HK-2 (cell line): ENCODE measurements at regions not wholly inside any gene's neighbourhood (a gene's known extent, or its start where the extent isn't known, plus 50 kb on each side); places are given as distances from the start of the nearest gene placed in this dataset.
"Not testable (repeated sequence)": the region's sequence is repeated elsewhere in the genome, so short reads cannot be mapped to it uniquely, and the experiment has no call there.

Experiments used
- DNase-seq: peaks from one replicate; pipeline ENCODE4 v3.0.0-alpha.2; 2018; ENCODE audit not compliant: unreplicated experiment

DNA sequence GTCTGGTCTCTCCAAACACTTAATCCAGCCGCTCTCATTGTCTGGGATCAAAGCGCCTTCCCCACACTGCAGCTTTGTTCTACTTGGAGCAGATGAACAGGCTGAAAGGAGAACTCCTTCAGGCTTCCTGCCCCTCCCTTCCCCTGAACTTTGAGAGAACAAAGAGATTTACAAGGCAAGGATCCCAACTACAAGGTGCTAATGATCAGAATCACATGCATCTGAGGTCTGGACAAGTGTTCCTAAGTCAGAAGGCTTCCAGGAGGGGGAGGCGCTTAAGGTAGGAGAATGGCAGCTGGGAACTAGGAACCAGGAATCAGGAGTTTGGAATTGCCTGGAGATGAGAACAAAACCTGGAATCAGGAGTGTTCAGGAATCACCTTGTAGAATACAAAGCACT lies 606.3 kb upstream of the CDH11 start:
- DNase-seq, result no peak

DNA sequence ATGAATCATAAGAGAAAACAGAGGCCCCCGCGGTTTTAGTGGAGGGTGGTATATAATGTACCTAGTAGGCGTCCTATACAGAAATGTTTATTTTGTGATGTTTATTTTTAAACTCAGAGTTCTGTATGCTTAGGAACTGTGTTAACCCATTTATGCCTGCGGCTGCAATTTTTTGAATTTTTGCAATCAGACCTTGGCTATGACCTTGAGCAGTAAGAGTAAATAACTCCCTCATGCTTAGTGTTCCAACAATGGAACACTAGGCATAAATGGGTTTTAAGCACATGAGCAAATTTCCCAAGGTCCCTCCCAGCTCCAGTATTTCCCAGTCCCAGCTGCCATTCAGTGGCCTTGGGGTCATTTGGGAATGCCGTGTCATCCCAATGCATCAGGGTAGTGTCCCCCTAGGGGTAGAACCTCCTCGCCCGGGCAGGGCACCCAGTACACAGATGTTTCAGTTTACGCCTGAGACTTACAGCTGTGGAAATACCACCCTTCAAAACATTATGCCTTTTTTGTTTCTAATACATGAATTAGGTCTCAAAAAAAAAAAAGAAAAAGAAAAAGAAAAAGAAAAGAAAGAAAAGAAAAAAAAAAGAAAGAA lies 605.8 kb upstream of the CDH11 start:
- DNase-seq, result no peak

DNA sequence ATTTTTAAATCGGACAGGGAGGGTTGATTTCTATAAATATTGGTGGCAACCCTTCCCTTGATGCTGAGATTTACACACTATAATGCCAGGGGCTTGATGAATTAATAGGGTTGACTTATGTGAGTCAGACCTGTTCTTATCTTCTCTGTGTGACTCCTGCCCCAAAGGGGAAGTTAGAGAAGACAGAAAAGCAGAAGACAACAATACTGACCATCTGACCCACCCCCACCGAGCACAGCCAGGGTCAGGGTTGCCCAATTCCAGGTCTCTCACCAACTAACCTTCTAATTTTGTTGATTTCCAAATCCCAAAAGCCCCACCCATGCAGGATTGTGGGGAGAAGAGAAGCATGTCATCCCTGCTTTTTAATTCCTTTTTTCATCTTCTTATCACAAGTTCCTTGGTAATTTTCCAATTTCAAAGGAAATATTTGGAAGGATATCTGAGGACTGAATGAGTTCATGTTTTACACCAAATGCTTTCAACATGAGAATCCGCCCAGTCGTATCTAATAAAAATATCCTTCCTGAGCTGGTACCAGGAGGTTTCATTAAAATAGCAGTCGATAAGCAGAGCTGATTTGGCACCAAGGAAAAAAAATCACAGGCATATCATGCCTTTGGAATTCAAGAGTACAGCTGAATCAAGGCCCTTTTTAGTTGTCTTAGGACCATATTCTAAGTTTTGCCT lies 603.4 kb upstream of the CDH11 start:
- DNase-seq, result no peak

GRCh38 chr16:65722429-65722828 lies 600.6 kb upstream of the CDH11 start:
- no peak for DNase-seq

DNA sequence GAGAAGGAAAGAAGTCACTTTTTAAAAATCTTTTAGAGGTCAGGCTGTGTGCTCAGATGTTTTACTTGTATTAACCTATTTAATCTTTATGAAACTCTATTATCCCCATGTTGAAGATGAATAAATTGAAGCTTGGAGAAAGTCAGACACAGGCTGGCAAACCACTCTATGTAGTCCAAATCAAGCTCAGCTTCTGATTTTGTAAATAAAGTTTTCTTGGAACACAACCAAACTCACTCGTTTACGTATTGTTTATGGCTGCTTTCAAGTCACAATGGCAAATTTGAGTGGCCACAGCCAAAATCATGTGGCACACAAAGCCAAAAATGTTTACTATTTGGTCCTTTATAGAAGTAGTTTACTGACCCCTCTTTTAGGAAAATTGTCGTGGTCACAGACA lies 596.0 kb upstream of the CDH11 start:
- DNase-seq, result no peak

GRCh38 chr16:65716737-65717700 lies 595.2 kb upstream of the CDH11 start:
- DNase-seq, result no peak

- no peak for DNase-seq
These were observed 591.4 kb upstream of the CDH11 start for GRCh38 chr16:65713181-65713808.

DNA sequence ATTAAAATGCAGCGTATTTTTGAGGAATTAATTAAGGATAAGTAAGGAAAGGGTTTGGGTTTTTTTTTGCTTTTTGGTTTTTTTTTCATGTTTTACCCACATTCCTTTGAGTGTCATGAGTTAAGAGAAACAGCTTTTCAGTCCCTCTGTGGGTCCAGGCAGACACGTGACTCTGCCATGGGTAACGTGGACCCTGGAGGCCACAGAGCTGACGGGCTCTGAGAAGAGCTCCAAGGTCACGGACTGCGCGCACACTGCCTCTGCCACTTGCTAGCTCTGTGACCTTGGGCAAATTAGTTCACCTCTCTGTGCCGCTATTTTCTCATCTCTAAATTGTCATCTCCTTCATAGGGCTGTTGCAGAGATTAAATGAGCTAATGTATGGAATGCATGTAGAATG lies 588.2 kb upstream of the CDH11 start:
- DNase-seq, result no peak

- no peak for DNase-seq
These were observed 583.0 kb upstream of the CDH11 start for GRCh38 chr16:65704866-65705265.

- DNase-seq, result no peak
These were observed 581.0 kb upstream of the CDH11 start for GRCh38 chr16:65702707-65703402.

DNA sequence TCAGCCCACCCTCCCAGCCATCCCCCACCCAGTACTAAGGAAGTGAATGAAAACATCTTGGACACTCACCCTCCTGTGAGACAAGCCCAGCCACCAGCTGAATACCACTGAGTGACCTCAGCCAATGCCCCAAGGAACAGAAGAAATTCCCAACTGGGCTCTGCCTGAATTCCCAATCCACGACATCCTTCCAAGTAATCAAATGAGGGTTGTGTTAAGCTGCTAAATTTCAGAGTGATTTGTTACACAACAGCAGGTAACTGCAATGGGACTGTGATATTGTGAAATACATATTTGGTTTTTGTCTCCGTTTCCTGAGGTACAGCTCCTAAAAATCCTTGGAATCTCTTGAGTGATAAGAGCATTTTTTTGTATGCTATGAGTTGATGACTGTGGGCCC lies 578.7 kb upstream of the CDH11 start:
- no peak for DNase-seq

DNA sequence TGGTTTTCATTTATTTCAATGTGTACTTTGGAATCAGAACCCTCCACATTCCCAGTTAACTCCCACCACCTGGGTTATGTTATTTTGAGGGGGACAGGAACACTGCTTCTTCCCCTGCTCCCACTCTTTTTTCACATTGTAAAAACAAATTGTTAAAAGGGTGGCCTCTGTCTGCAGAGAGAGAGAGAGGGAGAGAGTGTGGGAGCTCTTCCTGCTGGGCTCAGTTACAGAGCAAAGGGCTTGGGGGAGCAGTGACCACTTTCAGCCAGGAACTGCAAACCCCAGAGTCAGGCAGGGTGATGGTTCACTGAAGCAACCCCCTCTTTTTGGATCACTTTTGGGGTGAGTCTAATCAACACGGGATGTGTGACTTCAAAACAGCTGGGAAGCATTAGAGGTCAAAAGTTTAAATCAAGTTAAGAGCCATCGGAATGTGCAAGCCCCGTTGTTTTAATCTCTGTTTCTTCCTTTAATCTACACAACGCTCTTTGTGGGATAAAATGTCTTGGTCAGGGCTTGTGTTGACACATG lies 577.0 kb upstream of the CDH11 start:
- DNase-seq, result no peak

DNA sequence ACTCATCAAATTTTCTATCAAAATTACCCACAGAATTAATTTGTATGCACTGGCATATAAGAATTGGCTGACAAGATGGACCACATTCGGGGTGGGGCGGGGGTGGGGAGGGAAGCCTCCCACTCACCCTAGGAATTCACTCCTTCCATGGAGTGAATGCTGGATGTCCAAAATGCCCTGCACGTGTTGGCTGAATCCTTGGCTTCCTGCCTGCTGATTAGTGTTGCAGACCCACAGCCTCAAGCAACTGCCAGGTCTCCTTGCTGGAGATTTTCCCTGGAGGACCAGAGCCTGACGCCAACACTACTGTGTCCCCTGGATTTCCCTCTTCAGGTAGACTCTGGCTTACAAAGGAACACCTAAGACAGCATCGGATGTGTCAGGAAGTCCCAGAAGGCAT lies 575.7 kb upstream of the CDH11 start:
- DNase-seq, result no peak

GRCh38 chr16:65697065-65697464 lies 575.2 kb upstream of the CDH11 start:
- DNase-seq, result no peak

- not testable (repeated sequence) for DNase-seq
These were observed 570.0 kb upstream of the CDH11 start for GRCh38 chr16:65691846-65692245.

GRCh38 chr16:65689726-65690125 lies 567.9 kb upstream of the CDH11 start:
- no peak for DNase-seq

GRCh38 chr16:65688301-65688700 lies 566.4 kb upstream of the CDH11 start:
- no peak for DNase-seq

DNA sequence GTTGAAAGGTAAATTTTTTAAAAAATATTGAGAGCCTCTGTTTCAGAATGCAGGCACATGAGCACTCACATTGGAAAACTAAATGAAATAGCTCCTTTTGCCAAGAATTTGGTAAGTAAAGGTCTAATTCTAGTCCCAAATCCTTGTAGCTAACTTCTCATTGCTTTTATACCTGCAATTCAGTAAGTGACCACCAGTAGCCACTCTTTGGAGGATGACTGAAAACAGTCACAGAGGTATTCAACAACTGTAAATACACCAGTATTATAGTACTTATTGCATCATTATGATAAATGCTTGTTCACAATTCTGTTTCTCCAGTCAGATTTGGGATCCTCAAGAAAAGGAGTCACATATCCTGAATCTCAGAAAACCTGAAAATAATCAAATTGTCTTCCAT lies 562.4 kb upstream of the CDH11 start:
- no peak for DNase-seq

DNA sequence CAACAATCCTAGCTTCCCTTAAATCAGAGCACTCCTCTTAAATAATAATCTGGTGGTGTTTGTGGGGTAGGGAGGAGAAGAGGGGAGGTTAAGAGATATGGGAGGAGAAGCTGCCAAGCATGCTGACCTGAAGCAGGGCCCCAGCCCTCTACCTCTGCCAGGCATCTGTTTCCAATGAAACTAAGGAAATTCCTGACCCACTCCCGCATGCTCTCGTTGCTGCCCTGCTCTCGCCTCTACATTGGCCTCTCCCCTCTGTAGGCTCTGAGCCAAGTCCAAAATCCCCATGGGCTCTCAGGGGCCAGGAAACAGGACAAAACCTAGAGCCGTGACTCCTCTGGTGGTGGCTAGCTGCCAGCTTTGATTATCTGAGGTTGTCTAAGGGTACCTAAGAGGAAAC lies 559.5 kb upstream of the CDH11 start:
- DNase-seq, result no peak

DNA sequence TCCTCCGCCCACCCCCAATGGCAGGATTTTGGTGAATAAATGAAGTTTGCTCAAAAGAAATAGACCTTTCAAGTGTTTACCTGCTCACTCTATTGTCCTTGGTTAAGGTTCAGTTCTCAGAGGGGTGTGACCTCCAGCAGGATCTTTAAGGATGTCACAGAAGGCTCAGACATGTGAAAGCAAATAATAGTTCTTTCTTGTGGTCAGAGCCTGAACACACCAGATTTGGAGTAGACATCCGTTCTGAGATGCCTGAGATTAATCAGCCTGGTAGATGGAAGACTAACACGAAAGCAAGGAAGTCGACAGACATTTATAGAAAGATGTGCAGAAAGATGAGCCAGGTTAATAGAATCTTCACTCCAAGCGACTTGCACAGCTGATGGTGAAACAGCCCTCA lies 557.9 kb upstream of the CDH11 start:
- no peak for DNase-seq

DNA sequence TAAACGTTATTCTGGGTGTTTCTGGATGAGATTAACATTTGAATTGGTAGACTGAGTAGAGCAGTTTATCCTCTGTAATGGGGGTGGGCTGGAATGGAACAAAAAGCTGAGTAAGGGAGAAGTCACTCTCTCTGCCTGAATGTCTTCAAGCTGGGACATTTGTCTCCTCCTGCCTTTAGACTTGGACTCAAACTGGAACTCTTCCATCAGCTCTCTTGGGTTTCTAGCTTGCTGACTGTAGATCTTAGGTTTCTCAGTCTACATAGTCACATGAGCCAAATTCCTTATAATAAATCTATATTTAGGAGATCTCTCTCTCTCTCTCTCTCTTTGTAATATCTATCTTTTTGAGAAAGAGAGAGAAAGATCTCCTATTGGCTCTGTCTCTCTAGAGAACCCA lies 553.3 kb upstream of the CDH11 start:
- DNase-seq, result no peak
